Cardiac muscle cell (in vitro differentiated cells and primary cell): ENCODE measurements at regions not wholly inside any gene's neighbourhood (a gene's known extent, or its start where the extent isn't known, plus 50 kb on each side); places are given as distances from the start of the nearest gene placed in this dataset.
"Not testable (repeated sequence)": the region's sequence is repeated elsewhere in the genome, so short reads cannot be mapped to it uniquely, and the experiment has no call there.

Source experiments
- DNase-seq, 2 donors: peaks; one replicate each; pipeline versions ENCODE4 v3.0.0 to v3.0.0-alpha.2; 2010 to 2017; ENCODE audit warnings: low read depth in 1 of 2, low spot score in 1 of 2
- H3K27ac ChIP-seq: fragments of 200-600 bp; sonication (generic); 2 replicates; pipeline ENCODE4 v1.5.1; 2016
- H3K27me3 ChIP-seq: fragments of 200-600 bp; sonication (generic); 2 replicates; pipeline ENCODE4 v1.6.0; 2016; ENCODE audit warnings: control low read depth
- H3K36me3 ChIP-seq: fragments of 200-600 bp; sonication (generic); 2 replicates; pipeline ENCODE4 v1.5.1; 2016; ENCODE audit warnings: control low read depth
- H3K4me1 ChIP-seq: fragments of 200-600 bp; sonication (generic); 2 replicates; pipeline ENCODE4 v1.8.1; 2017; ENCODE audit warnings: low read depth, mild to moderate bottlenecking, mixed run types
- H3K4me3 ChIP-seq: fragments of 200-600 bp; sonication (generic); 2 replicates; pipeline ENCODE4 v1.5.1; 2016; ENCODE audit warnings: mild to moderate bottlenecking
- H3K9me3 ChIP-seq: fragments of 200-600 bp; sonication (generic); 2 replicates; pipeline ENCODE4 v1.5.1; 2017; ENCODE audit warnings: low read depth, mild to moderate bottlenecking, control low read depth
- CTCF ChIP-seq: IDR thresholded peaks from 2 replicates; pipeline ENCODE4 v1.5.1; 2012; ENCODE audit warnings: low read depth, mild to moderate bottlenecking, low read length

- not testable (repeated sequence) for H3K36me3 ChIP-seq, H3K4me3 ChIP-seq, H3K27me3 ChIP-seq, H3K4me1 ChIP-seq, H3K27ac ChIP-seq, DNase-seq
- peaks cover 24% of the 10 kb centered on the region for H3K9me3 ChIP-seq
Observed at GRCh38 chr22:11625711-11626421, 3902.1 kb upstream of the OR11H1 start.

DNA sequence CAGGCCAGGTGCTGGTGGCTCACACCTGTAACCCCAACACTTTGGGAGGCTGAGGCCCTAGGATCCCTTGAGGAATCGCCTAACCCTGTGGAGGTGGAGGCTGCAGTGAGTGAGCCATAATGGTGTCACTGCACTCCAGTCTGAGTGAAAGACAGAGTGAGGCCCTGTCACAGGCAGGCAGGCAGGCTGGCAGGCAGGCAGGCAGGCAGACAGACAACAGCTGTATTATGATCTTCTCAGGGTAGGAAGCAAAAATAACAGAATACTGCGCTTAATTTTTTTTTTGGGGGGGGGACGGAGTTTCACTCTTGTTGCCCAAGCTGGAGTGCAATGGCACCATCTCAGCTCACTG, 3901.6 kb upstream of the OR11H1 start:
- H3K9me3 ChIP-seq, result peaks cover 23% of the 10 kb centered on the region
- H3K27ac ChIP-seq, result no peak overlapping the region
- H3K36me3 ChIP-seq, result no peaks in the 10 kb centered on the region
- TF ChIP-seq CTCF, result no peak
- no peaks in the 10 kb centered on the region for H3K27me3 ChIP-seq
- no peak overlapping the region for H3K4me3 ChIP-seq
- no peaks in the 10 kb centered on the region for H3K4me1 ChIP-seq
- no peak for DNase-seq

- not testable (repeated sequence) for H3K4me3 ChIP-seq, H3K27ac ChIP-seq, H3K4me1 ChIP-seq, H3K27me3 ChIP-seq, H3K36me3 ChIP-seq, DNase-seq
- peaks cover 23% of the 10 kb centered on the region for H3K9me3 ChIP-seq
Observed at GRCh38 chr22:11627036-11627435, 3901.0 kb upstream of the OR11H1 start.

GRCh38 chr22:11627436-11627797, 3900.6 kb upstream of the OR11H1 start:
- no peak for DNase-seq
- Histone ChIP-seq H3K27ac (no peak overlapping the region), H3K36me3 (no peaks in the 10 kb centered on the region), H3K4me3 (no peak overlapping the region), H3K4me1 (no peaks in the 10 kb centered on the region), H3K27me3 (no peaks in the 10 kb centered on the region), H3K9me3 (peaks cover 23% of the 10 kb centered on the region)
- no peak for TF ChIP-seq CTCF

DNA sequence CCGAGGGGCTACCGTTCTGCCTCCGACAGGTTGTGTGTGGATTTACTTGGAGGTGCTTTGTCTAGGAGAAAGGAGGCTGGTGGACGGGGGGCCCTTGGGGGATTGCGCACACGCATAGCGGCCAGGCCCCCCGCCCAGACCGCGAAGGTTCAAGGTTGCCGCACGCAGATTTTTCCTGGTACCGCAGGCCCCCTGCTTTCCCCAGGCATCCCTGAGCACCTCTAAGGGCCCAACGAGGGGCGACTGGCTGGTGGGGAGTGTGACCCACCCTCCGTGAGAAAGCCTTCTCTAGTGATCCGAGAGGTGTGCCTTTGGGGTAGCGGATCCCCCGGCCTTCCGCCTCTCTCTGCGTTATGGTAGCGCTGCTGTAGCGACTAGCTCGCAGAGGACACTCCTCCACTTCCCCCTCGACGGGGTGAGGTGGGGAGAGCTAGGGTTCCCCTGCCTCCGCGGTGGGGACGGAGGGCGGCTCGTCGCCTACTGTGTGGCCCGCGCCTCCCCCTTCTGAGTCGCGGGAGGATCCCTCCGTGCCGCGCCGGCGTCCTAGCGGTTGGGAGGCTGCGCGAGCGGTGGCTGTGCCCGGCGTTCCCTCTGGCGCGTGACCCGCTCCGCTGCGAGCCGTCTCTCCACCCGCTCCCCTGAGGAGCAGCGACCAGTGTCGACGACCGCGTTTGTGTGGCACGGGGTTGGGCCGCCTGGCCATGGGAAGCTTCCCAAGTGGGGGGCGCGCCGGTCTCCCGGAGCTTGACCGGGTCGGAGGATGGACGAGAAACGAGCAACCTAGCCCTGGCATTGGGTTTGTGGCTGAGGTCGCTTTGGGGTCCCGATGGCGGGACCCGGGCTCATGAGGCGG, 3900.0 kb upstream of the OR11H1 start:
- Histone ChIP-seq H3K4me1 (no peaks in the 10 kb centered on the region), H3K4me3 (no peak overlapping the region)
- DNase-seq, result no peak

More for the DNA sequence above, 3900.0 kb upstream of the OR11H1 start:
- H3K27ac ChIP-seq, result no peak overlapping the region
- peaks cover 21% of the 10 kb centered on the region for H3K9me3 ChIP-seq
- no peaks in the 10 kb centered on the region for H3K36me3 ChIP-seq
- H3K27me3 ChIP-seq, result no peaks in the 10 kb centered on the region
- TF ChIP-seq CTCF, result no peak
